Body of pancreas (tissue), 4 donors: ENCODE measurements at regions not wholly inside any gene's neighbourhood (a gene's known extent, or its start where the extent isn't known, plus 50 kb on each side); places are given as distances from the start of the nearest gene placed in this dataset.

Experiments used
- CTCF ChIP-seq, 7 experiments: fragments of 450-650 bp in 4 of 7; fragments of 200-600 bp in 3 of 7; sonication (generic) in 3 of 7; IDR thresholded peaks; one replicate each; pipeline ENCODE4 v1.5.1; 2016 to 2019; ENCODE audit warnings: antibody characterized with exemption in 7 of 7
- POLR2A ChIP-seq, 3 donors: fragments of 450-650 bp; IDR thresholded peaks; one replicate each; pipeline ENCODE4 v1.6.1; 2016; ENCODE audit warnings: antibody characterized with exemption in 3 of 3, mild to moderate bottlenecking in 2 of 3

- TF ChIP-seq POLR2A (IDR thresholded peaks at IDR 0.05) (no peak), CTCF (IDR thresholded peaks at IDR 0.05) (no peak)
Observed at GRCh38 chr14:53621921-53622320, 334.7 kb downstream of the BMP4 start.
